PC-9 (cell line): ENCODE measurements at regions not wholly inside any gene's neighbourhood (a gene's known extent, or its start where the extent isn't known, plus 50 kb on each side); places are given as distances from the start of the nearest gene placed in this dataset.

Experiments
- EZH2 ChIP-seq: fragments of 200-600 bp; sonication (generic); IDR thresholded peaks from 2 replicates; pipeline ENCODE4 v1.8.0; 2017; ENCODE audit warnings: antibody characterized with exemption, low read depth
- TF ChIP-seq, protein P1 (sequence below): fragments of 200-600 bp; sonication (generic); conservative IDR thresholded peaks from 2 replicates; pipeline ENCODE4 v1.6.1; 2017; ENCODE audit warnings: mixed run types, antibody characterized with exemption, mild to moderate bottlenecking, moderate library complexity

DNA sequence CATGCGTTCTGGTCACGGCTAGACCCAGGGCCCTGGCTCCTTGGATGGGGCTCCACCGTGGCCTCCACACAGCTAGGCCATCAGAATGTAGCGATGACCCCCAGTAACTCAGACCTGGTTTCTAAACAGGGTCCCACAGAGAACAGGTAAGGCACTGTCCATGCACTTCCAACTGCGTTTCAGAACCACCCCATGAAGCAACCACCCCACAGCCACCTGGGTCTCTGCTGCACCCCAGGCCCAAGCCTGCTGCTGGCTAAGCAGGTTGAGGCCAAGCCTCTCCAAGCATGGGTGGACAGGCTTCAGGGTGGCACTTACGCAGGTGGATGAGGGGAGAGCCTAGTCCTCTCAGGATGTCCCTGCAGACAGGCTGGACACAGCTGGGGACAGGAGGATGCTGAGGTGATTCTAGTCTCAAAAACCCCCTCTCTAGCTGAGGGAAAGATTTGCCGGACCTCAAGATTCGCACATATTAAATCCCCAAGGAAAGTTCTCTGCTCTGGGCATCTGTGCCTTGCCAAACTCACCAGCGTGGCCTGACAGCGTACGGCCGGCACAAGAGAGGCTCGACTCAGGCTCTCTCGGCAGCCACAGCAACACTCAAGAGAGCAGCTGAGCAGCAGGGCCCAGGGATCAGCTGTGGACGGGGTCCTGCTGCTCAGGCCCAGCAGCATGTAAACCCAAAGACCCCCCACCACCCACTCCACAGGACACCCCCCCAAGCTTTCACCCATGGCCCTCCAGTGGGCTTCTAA, 141.6 kb downstream of the CRYBB2 start:
- TF ChIP-seq, protein P1, sequence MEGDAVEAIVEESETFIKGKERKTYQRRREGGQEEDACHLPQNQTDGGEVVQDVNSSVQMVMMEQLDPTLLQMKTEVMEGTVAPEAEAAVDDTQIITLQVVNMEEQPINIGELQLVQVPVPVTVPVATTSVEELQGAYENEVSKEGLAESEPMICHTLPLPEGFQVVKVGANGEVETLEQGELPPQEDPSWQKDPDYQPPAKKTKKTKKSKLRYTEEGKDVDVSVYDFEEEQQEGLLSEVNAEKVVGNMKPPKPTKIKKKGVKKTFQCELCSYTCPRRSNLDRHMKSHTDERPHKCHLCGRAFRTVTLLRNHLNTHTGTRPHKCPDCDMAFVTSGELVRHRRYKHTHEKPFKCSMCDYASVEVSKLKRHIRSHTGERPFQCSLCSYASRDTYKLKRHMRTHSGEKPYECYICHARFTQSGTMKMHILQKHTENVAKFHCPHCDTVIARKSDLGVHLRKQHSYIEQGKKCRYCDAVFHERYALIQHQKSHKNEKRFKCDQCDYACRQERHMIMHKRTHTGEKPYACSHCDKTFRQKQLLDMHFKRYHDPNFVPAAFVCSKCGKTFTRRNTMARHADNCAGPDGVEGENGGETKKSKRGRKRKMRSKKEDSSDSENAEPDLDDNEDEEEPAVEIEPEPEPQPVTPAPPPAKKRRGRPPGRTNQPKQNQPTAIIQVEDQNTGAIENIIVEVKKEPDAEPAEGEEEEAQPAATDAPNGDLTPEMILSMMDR = no peak
- TF ChIP-seq EZH2 = no peak
